ENCODE measurements at regions not wholly inside any gene's neighbourhood (a gene's known extent, or its start where the extent isn't known, plus 50 kb on each side); places are given as distances from the start of the nearest gene placed in this dataset.

DNA sequence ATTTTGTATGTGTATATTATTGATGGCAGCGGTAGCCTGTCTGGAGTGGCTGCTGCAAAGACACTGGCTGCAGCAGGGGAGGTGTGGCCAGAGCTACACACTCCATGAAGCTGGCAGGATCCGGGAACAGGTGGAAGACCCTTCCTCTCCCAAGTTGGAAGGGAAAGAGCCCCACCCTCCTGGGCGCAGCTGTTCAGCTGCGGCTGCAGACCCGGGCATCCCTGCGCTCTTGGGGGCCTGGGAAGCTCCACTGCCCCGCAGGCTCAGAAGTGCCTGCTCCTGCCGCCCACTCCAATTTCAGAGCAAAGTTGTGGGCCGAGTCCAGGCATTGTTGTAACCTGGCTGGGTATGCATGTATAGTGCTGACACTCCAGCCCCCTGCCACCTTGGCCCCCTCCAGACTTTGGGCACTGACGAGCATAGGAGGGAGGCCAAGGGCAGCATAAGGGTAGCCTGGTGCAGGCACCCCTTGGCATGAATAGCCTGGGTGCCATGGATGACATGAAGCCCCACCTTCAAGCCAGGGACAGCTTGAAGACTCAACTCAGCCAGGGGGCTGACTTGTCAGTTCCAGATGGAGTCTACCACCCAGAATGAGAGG lies 90.7 kb upstream of the TMEM168 start:
- Histone ChIP-seq H3K9ac (ENCODE audit: low read depth, low read length) (no peak overlapping the region), H3K4me1 (ENCODE audit: insufficient read depth, low read length) (no peaks in the 10 kb centered on the region), H3K4me3 (ENCODE audit: low read length) (no peak overlapping the region), H3K36me3 (ENCODE audit: insufficient read depth, low read length) (no peaks in the 10 kb centered on the region), H3K9me3 (ENCODE audit: insufficient read depth, low read depth, low read length) (no peaks in the 10 kb centered on the region), H3K27ac (ENCODE audit: low read depth, low read length) (no peak overlapping the region), H3K27me3 (ENCODE audit: insufficient read depth, low read length) (no peaks in the 10 kb centered on the region)
- 96% methylated on average over 10 of the region's 10 CpGs for WGBS

DNA sequence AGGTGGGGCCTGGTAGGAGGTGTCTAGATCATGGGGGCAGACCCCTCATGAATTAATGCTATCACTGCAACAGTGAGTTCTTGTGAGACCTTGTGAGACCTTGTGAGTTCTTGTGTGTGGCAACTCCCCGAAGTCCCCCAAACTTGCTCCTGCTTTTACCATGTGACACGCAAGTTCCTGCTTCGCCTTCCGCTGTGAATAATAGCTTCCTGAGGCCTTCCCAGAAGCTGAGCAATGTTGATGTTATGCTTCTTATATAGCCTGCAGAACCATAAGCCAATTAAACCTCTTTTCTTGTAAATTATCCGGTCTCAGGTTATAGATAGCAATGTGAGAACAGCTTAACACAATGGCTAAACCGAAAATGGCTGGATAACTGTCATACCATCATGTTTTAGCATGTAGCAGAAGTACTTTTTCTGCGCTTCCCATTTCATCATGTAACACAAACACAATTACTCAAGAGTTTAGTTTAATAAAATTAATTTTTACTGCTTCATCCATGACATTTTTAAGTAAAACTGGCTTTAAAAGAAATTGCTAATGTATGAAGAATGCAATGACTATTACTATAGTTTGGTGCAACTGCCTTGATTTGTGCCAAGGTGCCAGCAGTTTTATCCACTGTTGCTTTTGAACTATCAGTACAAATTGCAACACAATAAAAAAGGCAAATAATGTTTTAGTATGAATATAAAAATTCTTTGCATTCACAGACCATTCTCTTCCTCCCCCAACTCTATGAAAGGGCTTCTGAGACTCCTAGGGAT lies 87.7 kb upstream of the TMEM168 start:
- H3K36me3 ChIP-seq (ENCODE audit: insufficient read depth, low read length), result no peaks in the 10 kb centered on the region
- H3K27ac ChIP-seq (ENCODE audit: low read depth, low read length), result no peak overlapping the region
- no peaks in the 10 kb centered on the region for H3K9me3 ChIP-seq (ENCODE audit: insufficient read depth, low read depth, low read length)
- no peaks in the 10 kb centered on the region for H3K27me3 ChIP-seq (ENCODE audit: insufficient read depth, low read length)
- WGBS, result 94% methylated on average over 6 of the region's 7 CpGs
- H3K4me3 ChIP-seq (ENCODE audit: low read length), result no peak overlapping the region
- H3K9ac ChIP-seq (ENCODE audit: low read depth, low read length), result no peak overlapping the region
- no peaks in the 10 kb centered on the region for H3K4me1 ChIP-seq (ENCODE audit: insufficient read depth, low read length)

DNA sequence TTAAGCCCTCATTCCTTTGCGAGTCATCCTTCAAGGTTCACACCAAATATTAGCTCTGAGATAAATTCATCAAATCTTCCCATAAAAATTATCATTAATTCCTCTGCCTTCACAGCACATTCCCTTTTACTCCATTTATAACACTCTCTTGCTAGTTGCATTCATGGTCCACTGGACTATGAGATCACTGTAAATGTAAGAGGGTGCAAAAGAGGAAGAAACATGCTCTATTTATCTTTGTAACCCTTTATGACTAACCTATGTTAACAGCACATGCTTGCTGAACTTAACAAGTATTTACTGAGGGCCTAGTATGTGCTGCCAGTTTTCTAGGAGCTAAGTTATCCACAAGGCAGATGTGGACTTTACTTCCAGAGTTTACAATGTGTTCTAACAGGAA lies 86.7 kb upstream of the TMEM168 start:
- H3K9ac ChIP-seq (ENCODE audit: low read depth, low read length), result no peak overlapping the region
- no peaks in the 10 kb centered on the region for H3K9me3 ChIP-seq (ENCODE audit: insufficient read depth, low read depth, low read length)
- no peaks in the 10 kb centered on the region for H3K36me3 ChIP-seq (ENCODE audit: insufficient read depth, low read length)
- H3K4me1 ChIP-seq (ENCODE audit: insufficient read depth, low read length), result no peaks in the 10 kb centered on the region
- no peaks in the 10 kb centered on the region for H3K27me3 ChIP-seq (ENCODE audit: insufficient read depth, low read length)
- H3K27ac ChIP-seq (ENCODE audit: low read depth, low read length), result no peak overlapping the region
- H3K4me3 ChIP-seq (ENCODE audit: low read length), result no peak overlapping the region
- 94% methylated on average over 1 of the region's 1 CpG for WGBS

DNA sequence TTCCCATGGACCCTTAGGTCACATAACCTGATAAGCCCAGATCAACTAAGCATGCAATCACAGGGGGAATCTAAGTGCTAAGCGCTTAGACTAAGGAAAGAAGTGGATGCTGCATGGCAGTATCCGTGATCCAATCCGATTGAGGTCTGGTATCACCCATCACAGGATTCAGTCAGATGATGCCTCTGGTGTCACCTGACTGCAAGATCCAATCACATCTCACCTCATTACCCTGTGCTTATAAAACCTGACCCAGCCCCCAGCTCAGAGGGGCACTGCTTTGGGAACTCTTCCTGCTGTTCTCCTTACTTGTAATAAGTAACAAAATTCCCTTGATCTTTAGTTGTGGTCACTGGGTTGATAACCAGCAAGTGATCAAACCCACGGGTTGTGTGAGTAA lies 84.7 kb upstream of the TMEM168 start:
- 95% methylated on average over 4 of the region's 4 CpGs for WGBS
- H3K4me1 ChIP-seq (ENCODE audit: insufficient read depth, low read length), result no peaks in the 10 kb centered on the region

DNA sequence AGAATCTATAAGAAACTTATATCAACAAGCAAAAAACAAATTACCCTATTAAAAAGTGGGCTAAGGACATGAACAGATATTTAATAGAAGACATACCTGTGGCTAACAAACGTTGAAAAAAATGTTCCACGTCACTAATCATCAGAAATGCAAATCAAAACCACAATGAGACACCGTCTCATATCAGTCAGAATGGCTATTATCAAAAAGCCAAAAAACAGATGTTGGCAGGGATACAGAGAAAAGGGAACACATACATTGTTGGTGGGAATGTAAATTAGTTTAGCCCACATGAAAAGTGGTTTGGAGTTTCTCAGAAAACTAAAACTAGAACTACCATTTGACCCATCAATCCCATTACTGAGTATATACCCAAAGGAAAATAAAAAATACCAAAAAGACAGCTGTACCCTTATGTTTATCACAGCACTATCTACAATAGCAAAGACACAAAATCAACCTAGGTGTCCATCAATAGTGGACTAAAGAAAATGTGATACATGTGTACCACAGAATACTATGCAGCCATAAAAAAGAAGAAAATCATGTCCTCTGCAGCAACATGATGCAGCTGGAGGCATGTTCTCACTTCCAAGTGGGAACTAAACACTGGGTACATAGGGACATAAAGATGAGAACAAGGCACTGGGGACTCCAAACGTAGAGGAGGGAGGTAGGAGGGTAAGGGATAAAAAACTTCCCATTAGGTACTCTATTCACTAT lies 83.8 kb upstream of the TMEM168 start:
- Histone ChIP-seq H3K4me3 (ENCODE audit: low read length) (no peak overlapping the region), H3K27ac (ENCODE audit: low read depth, low read length) (no peak overlapping the region), H3K9me3 (ENCODE audit: insufficient read depth, low read depth, low read length) (no peaks in the 10 kb centered on the region), H3K36me3 (ENCODE audit: insufficient read depth, low read length) (no peaks in the 10 kb centered on the region), H3K4me1 (ENCODE audit: insufficient read depth, low read length) (no peaks in the 10 kb centered on the region), H3K27me3 (ENCODE audit: insufficient read depth, low read length) (no peaks in the 10 kb centered on the region), H3K9ac (ENCODE audit: low read depth, low read length) (no peak overlapping the region)
- WGBS, result 98% methylated on average over 3 of the region's 4 CpGs

More for the DNA sequence above, 84.7 kb upstream of the TMEM168 start:
- no peak overlapping the region for H3K27ac ChIP-seq (ENCODE audit: low read depth, low read length)
- no peaks in the 10 kb centered on the region for H3K36me3 ChIP-seq (ENCODE audit: insufficient read depth, low read length)
- no peaks in the 10 kb centered on the region for H3K9me3 ChIP-seq (ENCODE audit: insufficient read depth, low read depth, low read length)
- no peaks in the 10 kb centered on the region for H3K27me3 ChIP-seq (ENCODE audit: insufficient read depth, low read length)
- H3K4me3 ChIP-seq (ENCODE audit: low read length), result no peak overlapping the region
- H3K9ac ChIP-seq (ENCODE audit: low read depth, low read length), result no peak overlapping the region

DNA sequence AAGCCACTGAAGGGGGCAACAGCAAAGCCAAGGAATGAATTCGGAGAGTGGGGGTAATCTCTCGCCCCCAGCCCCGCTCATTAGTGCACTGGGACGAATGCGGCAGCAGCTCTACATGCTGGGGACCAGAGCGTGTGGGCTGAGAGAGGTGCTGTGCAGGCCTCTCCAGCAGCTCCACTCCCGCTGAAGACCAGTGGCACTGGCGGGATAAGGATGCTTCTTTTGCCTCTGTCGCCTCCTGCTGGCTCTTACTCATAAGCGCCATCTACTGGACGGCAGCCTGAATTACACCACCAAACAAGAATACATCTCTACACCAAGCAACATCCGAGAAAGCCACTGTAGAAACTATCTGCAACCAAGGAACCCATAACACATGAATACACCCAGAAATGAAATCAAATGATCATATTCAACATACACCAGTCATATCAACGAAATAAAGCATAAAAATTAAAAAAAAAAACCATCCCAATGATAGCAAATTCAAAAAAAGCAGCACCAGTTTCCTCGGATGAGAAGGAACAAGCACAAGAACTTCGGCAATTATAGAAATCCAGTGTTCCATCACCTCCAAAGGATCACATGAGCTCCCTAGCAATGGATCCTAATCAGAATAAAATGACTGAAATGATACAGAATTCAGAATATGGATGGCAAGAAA lies 79.0 kb upstream of the TMEM168 start:
- H3K4me1 ChIP-seq (ENCODE audit: insufficient read depth, low read length), result no peaks in the 10 kb centered on the region
- no peaks in the 10 kb centered on the region for H3K27me3 ChIP-seq (ENCODE audit: insufficient read depth, low read length)
- H3K9ac ChIP-seq (ENCODE audit: low read depth, low read length), result no peak overlapping the region
- H3K36me3 ChIP-seq (ENCODE audit: insufficient read depth, low read length), result no peaks in the 10 kb centered on the region
- no peak overlapping the region for H3K4me3 ChIP-seq (ENCODE audit: low read length)
- H3K27ac ChIP-seq (ENCODE audit: low read depth, low read length), result no peak overlapping the region
- 52% methylated on average over 15 of the region's 15 CpGs for WGBS
- H3K9me3 ChIP-seq (ENCODE audit: insufficient read depth, low read depth, low read length), result no peaks in the 10 kb centered on the region

DNA sequence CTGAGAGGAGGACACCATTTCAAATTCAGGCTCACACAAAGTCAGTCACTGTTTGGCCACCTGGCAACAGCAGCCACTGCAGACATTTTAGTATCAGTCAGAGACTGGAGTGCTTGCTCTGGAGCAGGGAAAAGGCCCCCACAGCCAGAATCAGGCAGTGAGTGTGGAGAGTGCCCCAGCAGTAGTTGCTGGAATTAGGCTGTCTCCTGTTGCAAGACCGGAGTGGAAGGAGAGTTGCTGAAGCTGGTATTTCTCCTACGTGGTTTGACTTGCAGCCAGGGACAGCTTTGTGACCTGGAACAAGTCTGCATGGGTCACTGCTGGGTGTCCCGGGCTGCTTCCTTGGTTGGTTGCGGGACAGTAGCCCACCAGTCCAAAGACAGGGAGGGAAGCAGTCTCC lies 78.4 kb upstream of the TMEM168 start:
- 92% methylated on average over 4 of the region's 4 CpGs for WGBS
- Histone ChIP-seq H3K27ac (ENCODE audit: low read depth, low read length) (no peak overlapping the region), H3K27me3 (ENCODE audit: insufficient read depth, low read length) (no peaks in the 10 kb centered on the region), H3K4me1 (ENCODE audit: insufficient read depth, low read length) (no peaks in the 10 kb centered on the region), H3K4me3 (ENCODE audit: low read length) (no peak overlapping the region), H3K9me3 (ENCODE audit: insufficient read depth, low read depth, low read length) (no peaks in the 10 kb centered on the region), H3K36me3 (ENCODE audit: insufficient read depth, low read length) (no peaks in the 10 kb centered on the region), H3K9ac (ENCODE audit: low read depth, low read length) (no peak overlapping the region)

DNA sequence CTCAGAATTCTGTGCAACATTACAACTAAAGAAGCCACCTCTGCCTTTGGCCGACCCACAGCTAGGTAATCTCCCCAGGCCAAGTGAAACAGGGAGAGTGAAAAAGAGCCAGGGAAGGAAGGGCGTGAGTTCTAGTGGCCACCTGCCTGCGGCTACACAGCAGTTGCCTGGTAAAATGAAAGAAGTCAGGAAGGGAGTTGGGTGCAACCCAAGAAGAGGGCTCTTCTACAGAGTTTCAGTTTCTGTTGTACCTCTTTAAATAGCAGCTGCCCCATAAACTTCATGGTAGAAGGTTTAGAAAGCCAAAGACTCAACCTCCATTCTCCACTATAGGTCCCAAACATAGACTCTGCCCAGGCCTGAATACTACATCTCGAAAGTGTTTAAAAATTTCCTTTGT lies 76.2 kb upstream of the TMEM168 start:
- Histone ChIP-seq H3K27me3 (ENCODE audit: insufficient read depth, low read length) (no peaks in the 10 kb centered on the region), H3K27ac (ENCODE audit: low read depth, low read length) (no peak overlapping the region), H3K9me3 (ENCODE audit: insufficient read depth, low read depth, low read length) (no peaks in the 10 kb centered on the region), H3K4me3 (ENCODE audit: low read length) (no peak overlapping the region), H3K4me1 (ENCODE audit: insufficient read depth, low read length) (no peaks in the 10 kb centered on the region), H3K36me3 (ENCODE audit: insufficient read depth, low read length) (no peaks in the 10 kb centered on the region), H3K9ac (ENCODE audit: low read depth, low read length) (no peak overlapping the region)
- 94% methylated on average over 4 of the region's 4 CpGs for WGBS

DNA sequence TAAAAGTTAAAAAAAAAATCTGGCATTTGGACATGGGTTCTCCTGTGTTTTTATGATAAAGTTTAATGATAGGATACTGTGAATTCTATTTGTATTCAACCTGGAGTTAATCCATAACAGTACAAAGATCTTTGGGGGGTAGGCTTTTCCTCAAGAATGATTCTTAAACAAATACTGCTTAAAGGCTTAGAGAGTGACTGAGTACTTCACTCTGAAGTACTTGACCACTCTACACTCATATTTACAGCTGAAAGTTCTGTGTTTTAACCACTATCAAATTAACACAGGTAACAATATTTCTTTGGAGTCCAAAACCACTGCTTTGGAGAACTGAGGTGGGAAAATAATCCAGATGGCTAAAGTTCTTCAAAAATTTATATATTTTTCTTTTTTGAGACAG lies 74.2 kb upstream of the TMEM168 start:
- Histone ChIP-seq H3K9ac (ENCODE audit: low read depth, low read length) (no peak overlapping the region), H3K9me3 (ENCODE audit: insufficient read depth, low read depth, low read length) (no peaks in the 10 kb centered on the region), H3K4me1 (ENCODE audit: insufficient read depth, low read length) (no peaks in the 10 kb centered on the region), H3K27ac (ENCODE audit: low read depth, low read length) (no peak overlapping the region), H3K27me3 (ENCODE audit: insufficient read depth, low read length) (no peaks in the 10 kb centered on the region), H3K36me3 (ENCODE audit: insufficient read depth, low read length) (no peaks in the 10 kb centered on the region), H3K4me3 (ENCODE audit: low read length) (no peak overlapping the region)

DNA sequence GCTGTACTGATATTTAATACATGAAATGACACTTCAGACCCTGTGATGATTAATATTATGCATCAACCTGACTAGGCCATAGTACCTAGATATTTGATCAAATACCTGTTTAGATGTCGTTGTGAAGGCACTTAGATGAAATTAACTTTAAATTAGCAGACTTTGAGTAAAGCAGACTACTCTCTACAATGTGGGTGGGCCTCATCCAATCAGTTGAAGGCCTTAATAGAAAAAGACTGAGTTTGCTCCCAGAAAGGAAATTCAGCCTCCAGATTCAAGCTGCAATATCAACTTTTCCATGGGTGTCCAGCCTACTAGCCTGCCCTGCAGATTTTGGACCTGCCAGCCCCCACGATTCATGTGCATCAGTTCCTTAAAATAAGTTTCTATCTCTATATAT lies 68.6 kb upstream of the TMEM168 start:
- 100% methylated on average over 2 of the region's 2 CpGs for WGBS
- Histone ChIP-seq H3K9ac (ENCODE audit: low read depth, low read length) (no peak overlapping the region), H3K27me3 (ENCODE audit: insufficient read depth, low read length) (no peaks in the 10 kb centered on the region), H3K4me1 (ENCODE audit: insufficient read depth, low read length) (no peaks in the 10 kb centered on the region), H3K9me3 (ENCODE audit: insufficient read depth, low read depth, low read length) (no peaks in the 10 kb centered on the region), H3K4me3 (ENCODE audit: low read length) (no peak overlapping the region), H3K36me3 (ENCODE audit: insufficient read depth, low read length) (no peaks in the 10 kb centered on the region), H3K27ac (ENCODE audit: low read depth, low read length) (no peak overlapping the region)

DNA sequence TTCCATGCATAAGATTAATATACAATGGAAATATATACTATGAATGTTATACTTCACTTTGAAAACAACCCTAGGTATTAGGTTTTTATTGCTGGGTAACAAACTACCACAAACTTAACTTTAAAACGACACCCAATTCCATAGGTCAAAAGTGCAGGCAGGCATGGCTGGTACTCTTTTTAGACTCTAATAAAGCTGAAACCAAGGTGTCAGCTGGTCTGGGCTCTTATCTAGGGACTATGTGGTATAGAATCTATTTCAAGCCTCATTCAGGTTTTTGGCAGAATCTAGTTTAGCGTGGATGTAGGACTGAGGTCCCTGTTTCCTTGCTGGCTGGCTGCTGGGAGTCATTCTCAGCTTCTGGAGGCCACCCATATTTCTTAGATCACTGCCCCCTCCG lies 65.0 kb upstream of the TMEM168 start:
- Histone ChIP-seq H3K27ac (ENCODE audit: low read depth, low read length) (no peak overlapping the region), H3K9me3 (ENCODE audit: insufficient read depth, low read depth, low read length) (no peaks in the 10 kb centered on the region), H3K4me3 (ENCODE audit: low read length) (no peak overlapping the region), H3K36me3 (ENCODE audit: insufficient read depth, low read length) (no peaks in the 10 kb centered on the region), H3K9ac (ENCODE audit: low read depth, low read length) (no peak overlapping the region), H3K4me1 (ENCODE audit: insufficient read depth, low read length) (no peaks in the 10 kb centered on the region), H3K27me3 (ENCODE audit: insufficient read depth, low read length) (no peaks in the 10 kb centered on the region)
- 97% methylated on average over 3 of the region's 3 CpGs for WGBS
